HG03095 (cell line): ENCODE measurements at regions not wholly inside any gene's neighbourhood (a gene's known extent, or its start where the extent isn't known, plus 50 kb on each side); places are given as distances from the start of the nearest gene placed in this dataset.

ENCODE experiments used
- ATAC-seq: cut with Tn5 transposase; IDR thresholded peaks from one replicate; pipeline ENCODE4 v1.9.1; 2021; ENCODE audit warnings: moderate library complexity; ENCODE audit not compliant: unreplicated experiment

GRCh38 chr11:122285070-122285988 is 169.3 kb upstream of the BLID start:
- ATAC-seq = no peak

GRCh38 chr11:122280870-122281269 is 164.9 kb upstream of the BLID start:
- no peak for ATAC-seq

- ATAC-seq = no peak
These were observed 163.2 kb upstream of the BLID start for GRCh38 chr11:122279194-122279593.

- no peak for ATAC-seq
These were observed 161.5 kb upstream of the BLID start for GRCh38 chr11:122277493-122277892.

- ATAC-seq = no peak
These were observed 160.2 kb upstream of the BLID start for GRCh38 chr11:122276221-122276620.

- ATAC-seq = no peak
These were observed 159.5 kb upstream of the BLID start for GRCh38 chr11:122275508-122275907.

GRCh38 chr11:122273476-122274191 is 157.6 kb upstream of the BLID start:
- ATAC-seq = no peak

- no peak for ATAC-seq
These were observed 155.7 kb upstream of the BLID start for GRCh38 chr11:122271745-122272144.

GRCh38 chr11:122271137-122271536 is 155.1 kb upstream of the BLID start:
- ATAC-seq = no peak

GRCh38 chr11:122270535-122270934 is 154.5 kb upstream of the BLID start:
- ATAC-seq = no peak

GRCh38 chr11:122269824-122270223 is 153.8 kb upstream of the BLID start:
- ATAC-seq = no peak

- ATAC-seq = no peak
These were observed 152.7 kb upstream of the BLID start for GRCh38 chr11:122268601-122269130.

- ATAC-seq = no peak
These were observed 151.6 kb upstream of the BLID start for GRCh38 chr11:122267602-122268001.

- ATAC-seq = no peak
These were observed 150.0 kb upstream of the BLID start for GRCh38 chr11:122265981-122266380.

GRCh38 chr11:122264121-122264520 is 148.1 kb upstream of the BLID start:
- ATAC-seq = no peak

- ATAC-seq = no peak
These were observed 145.5 kb upstream of the BLID start for GRCh38 chr11:122261546-122261945.

GRCh38 chr11:122259195-122259821 is 143.3 kb upstream of the BLID start:
- ATAC-seq = no peak

GRCh38 chr11:122258446-122259194 is 142.6 kb upstream of the BLID start:
- no peak for ATAC-seq

- no peak for ATAC-seq
These were observed 137.7 kb upstream of the BLID start for GRCh38 chr11:122253589-122254231.

GRCh38 chr11:122248939-122249338 is 132.9 kb upstream of the BLID start:
- ATAC-seq = no peak
